ENCODE measurements at regions not wholly inside any gene's neighbourhood (a gene's known extent, or its start where the extent isn't known, plus 50 kb on each side); places are given as distances from the start of the nearest gene placed in this dataset.
A peak's percentile ranks its signal among the peaks of the same experiment; 100 is the strongest.

DNA sequence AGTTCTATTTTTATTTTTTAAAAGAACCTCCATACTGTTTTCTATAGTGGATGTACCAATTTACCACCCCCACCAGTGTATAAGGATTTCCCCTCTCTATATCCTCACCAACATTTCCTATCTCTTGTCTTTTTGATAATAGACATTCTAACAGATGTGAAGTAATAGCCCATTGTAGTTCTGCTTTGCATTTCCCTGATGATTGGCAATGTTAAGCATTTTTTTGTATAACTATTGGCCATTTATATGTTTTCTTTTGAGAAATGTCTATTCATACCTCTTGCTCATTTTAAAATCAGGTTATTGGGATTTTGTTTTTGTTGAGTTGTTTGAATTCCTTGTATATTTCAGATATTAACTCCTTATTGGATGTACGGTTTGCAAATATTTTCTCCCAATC is 251.1 kb upstream of the HTR2C start:
- no peaks in the 10 kb centered on the region for H3K36me3 ChIP-seq (ENCODE audit: control insufficient read depth, insufficient read depth, low read length)
- no peak for DNase-seq (ENCODE audit: extremely low read depth, insufficient read length)
- no peak overlapping the region for H3K4me3 ChIP-seq (replicated peaks; ENCODE audit: low read depth, low read length)
- TF ChIP-seq, protein P1, sequence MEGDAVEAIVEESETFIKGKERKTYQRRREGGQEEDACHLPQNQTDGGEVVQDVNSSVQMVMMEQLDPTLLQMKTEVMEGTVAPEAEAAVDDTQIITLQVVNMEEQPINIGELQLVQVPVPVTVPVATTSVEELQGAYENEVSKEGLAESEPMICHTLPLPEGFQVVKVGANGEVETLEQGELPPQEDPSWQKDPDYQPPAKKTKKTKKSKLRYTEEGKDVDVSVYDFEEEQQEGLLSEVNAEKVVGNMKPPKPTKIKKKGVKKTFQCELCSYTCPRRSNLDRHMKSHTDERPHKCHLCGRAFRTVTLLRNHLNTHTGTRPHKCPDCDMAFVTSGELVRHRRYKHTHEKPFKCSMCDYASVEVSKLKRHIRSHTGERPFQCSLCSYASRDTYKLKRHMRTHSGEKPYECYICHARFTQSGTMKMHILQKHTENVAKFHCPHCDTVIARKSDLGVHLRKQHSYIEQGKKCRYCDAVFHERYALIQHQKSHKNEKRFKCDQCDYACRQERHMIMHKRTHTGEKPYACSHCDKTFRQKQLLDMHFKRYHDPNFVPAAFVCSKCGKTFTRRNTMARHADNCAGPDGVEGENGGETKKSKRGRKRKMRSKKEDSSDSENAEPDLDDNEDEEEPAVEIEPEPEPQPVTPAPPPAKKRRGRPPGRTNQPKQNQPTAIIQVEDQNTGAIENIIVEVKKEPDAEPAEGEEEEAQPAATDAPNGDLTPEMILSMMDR (IDR thresholded peaks at IDR 0.05; ENCODE audit: insufficient read depth, low read length, poor library complexity, severe bottlenecking), result no peak
- H3K27me3 ChIP-seq (replicated peaks; ENCODE audit: control insufficient read depth, insufficient read depth, low read length), result no peaks in the 10 kb centered on the region

DNA sequence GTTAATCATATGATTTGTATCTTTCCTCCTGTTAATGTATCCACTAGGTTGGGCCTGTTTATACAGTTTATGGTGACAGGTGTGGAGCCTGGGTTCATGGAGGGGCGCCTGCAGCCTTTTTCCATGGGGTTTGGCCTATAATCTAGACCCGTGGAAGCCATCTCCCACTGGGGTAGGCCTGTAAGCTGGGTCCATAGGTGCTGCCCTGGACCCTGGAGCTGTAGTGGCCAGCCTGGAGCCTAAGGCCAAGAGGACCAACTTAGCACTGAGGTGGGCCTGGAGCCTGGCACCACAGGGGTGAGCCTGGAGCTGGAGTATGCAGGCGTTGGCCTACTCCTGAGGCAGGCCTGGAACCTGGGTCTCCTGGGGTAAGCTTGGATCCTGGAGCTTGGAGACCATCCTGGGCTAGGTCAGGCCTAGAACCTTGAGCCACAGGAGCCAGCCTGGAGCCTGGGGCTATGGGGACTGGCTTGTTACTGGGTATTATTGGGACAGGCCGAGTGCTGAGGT is 249.4 kb upstream of the HTR2C start:
- Histone ChIP-seq H3K4me3 (replicated peaks; ENCODE audit: low read depth, low read length) (no peak overlapping the region), H3K36me3 (ENCODE audit: control insufficient read depth, insufficient read depth, low read length) (no peaks in the 10 kb centered on the region), H3K27me3 (replicated peaks; ENCODE audit: control insufficient read depth, insufficient read depth, low read length) (no peaks in the 10 kb centered on the region)
- TF ChIP-seq, protein P1 (IDR thresholded peaks at IDR 0.05; ENCODE audit: insufficient read depth, low read length, poor library complexity, severe bottlenecking), result no peak
- DNase-seq (ENCODE audit: extremely low read depth, insufficient read length), result no peak

DNA sequence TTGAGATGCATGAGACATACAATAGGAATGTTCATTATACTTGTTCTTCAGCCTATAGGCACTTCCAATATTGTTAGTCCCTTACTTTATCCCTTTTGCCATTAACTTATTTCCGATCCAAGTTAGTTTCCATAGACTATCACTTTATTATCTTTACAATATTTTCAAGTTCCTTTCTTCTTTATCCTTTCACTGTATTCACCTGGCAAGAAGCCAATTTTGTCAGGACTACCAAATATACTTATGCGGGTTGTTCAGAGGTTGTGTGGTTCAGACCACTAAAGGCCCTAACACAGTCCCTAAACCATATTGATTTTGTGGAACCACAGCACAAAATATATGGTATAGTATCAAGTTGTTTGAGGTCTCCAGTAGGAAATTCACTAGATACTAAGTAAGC is 245.0 kb upstream of the HTR2C start:
- H3K4me3 ChIP-seq (replicated peaks; ENCODE audit: low read depth, low read length), result no peak overlapping the region
- H3K27me3 ChIP-seq (replicated peaks; ENCODE audit: control insufficient read depth, insufficient read depth, low read length), result no peaks in the 10 kb centered on the region
- no peak for DNase-seq (ENCODE audit: extremely low read depth, insufficient read length)
- TF ChIP-seq, protein P1 (IDR thresholded peaks at IDR 0.05; ENCODE audit: insufficient read depth, low read length, poor library complexity, severe bottlenecking), result no peak
- no peaks in the 10 kb centered on the region for H3K36me3 ChIP-seq (ENCODE audit: control insufficient read depth, insufficient read depth, low read length)

DNA sequence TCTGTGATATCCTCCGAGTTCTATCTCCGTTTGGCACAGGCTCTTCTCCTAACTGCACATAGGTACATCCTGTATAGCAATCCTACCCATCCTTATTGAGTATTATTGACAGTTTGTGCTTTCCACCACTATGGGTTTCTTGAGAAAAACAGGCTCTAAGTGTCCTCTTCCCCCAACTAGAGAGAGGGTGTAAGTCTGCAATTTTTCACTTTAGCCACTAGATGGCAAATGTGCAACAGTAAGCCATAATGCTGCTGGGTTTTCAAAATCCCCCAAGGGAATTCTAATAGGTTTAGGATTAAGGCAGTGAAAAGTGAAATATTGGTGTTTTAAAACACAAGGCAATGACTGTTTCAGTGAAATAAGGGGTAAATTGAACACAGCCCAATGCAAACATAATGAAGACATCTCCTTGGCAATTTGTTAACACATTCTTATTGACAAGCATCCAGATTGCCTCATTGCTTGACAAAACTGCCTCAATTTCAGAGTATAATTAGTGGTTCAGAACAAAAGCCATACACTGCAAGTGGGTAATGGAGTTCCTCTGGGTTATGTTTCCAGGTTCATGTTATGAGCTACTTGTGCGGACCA is 239.0 kb upstream of the HTR2C start:
- TF ChIP-seq, protein P1 (IDR thresholded peaks at IDR 0.05; ENCODE audit: insufficient read depth, low read length, poor library complexity, severe bottlenecking), result peak; percentile 85

DNA sequence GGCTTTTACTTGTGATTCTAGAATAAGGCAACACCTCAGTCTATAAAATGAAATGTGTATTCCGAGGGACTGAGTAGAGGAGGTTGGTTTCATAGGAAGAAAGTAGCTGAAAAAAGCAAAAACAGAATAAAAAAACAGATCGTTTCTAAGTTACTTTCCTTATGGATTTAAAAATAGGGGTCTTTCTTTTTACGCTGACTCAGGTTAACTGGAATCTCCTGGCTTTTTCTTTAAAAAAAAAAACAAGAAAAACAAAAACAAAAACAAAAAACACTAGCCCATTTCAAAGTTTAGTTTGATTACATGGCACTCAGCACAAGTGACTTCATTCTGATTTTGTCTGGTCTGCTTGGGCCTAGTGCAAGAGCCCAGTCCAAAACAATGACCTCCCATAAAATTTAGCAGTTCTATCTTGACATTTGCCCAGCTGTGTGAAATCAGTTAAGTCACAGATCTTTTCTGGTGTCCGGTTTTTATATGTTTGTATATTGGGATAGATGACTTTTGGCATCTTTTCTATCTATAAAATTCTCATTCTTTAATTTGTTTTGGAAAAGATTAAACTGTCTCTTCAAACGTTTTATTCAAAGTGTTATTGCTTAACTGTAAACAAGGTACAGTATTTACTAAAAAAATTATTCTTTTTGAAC is 222.7 kb upstream of the HTR2C start:
- TF ChIP-seq, protein P1 (IDR thresholded peaks at IDR 0.05; ENCODE audit: insufficient read depth, low read length, poor library complexity, severe bottlenecking), result no peak
- DNase-seq (ENCODE audit: extremely low read depth, insufficient read length), result no peak
- H3K4me3 ChIP-seq (replicated peaks; ENCODE audit: low read depth, low read length), result no peak overlapping the region
- no peaks in the 10 kb centered on the region for H3K36me3 ChIP-seq (ENCODE audit: control insufficient read depth, insufficient read depth, low read length)
- no peaks in the 10 kb centered on the region for H3K27me3 ChIP-seq (replicated peaks; ENCODE audit: control insufficient read depth, insufficient read depth, low read length)

More for the DNA sequence above, 239.0 kb upstream of the HTR2C start:
- no peak for DNase-seq (ENCODE audit: extremely low read depth, insufficient read length)
- no peaks in the 10 kb centered on the region for H3K36me3 ChIP-seq (ENCODE audit: control insufficient read depth, insufficient read depth, low read length)
- no peak overlapping the region for H3K4me3 ChIP-seq (replicated peaks; ENCODE audit: low read depth, low read length)
- H3K27me3 ChIP-seq (replicated peaks; ENCODE audit: control insufficient read depth, insufficient read depth, low read length), result no peaks in the 10 kb centered on the region

Data from GM06990 (cell line).